ENCODE measurements at regions not wholly inside any gene's neighbourhood (a gene's known extent, or its start where the extent isn't known, plus 50 kb on each side); places are given as distances from the start of the nearest gene placed in this dataset.

DNA sequence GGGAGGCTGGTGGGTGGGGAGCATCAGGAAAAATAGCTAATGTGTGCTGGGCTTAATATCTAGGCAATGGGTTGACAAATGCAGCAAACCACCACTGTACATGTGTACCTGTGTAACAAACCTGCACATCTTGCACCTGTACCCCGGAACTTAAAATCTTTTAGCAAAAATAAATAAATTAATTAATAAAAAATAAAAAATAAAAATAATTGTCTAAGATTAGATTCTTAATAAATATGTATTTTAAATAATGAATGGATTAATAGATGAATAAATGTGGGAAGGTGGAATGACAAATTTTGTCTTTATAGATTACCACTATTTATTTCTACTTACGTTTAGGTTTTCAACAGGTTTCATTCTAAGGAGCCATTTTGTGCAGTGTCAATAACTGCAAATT is 563.5 kb upstream of the B3GALT2 start:
- no peak for TF ChIP-seq CTCF (IDR thresholded peaks at IDR 0.05)
- no peak for TF ChIP-seq POLR2A (IDR thresholded peaks at IDR 0.05)

All from heart left ventricle (tissue), 13 donors.